Thymus (tissue), 11 donors: ENCODE measurements at regions not wholly inside any gene's neighbourhood (a gene's known extent, or its start where the extent isn't known, plus 50 kb on each side); places are given as distances from the start of the nearest gene placed in this dataset.
"Not testable (repeated sequence)": the region's sequence is repeated elsewhere in the genome, so short reads cannot be mapped to it uniquely, and the experiment has no call there.

Experiments used
- DNase-seq, 9 donors: peaks; one replicate each; pipeline ENCODE4 v3.0.0-alpha.2; 2013; ENCODE audit warnings: low spot score in 9 of 9, low read depth in 6 of 9, missing footprints in 1 of 9
- H3K27ac ChIP-seq, 2 donors: one replicate each; pipeline ENCODE4 v1.5.1; 2013; ENCODE audit warnings: control low read depth in 1 of 2, low read depth in 1 of 2, low read length in 1 of 2, mild to moderate bottlenecking in 1 of 2, moderate library complexity in 1 of 2
- H3K27me3 ChIP-seq, 2 donors: one replicate each; pipeline ENCODE4 v1.5.1; 2013; ENCODE audit warnings: low read length in 1 of 2; ENCODE audit not compliant: control insufficient read depth in 2 of 2, insufficient read depth in 1 of 2
- H3K36me3 ChIP-seq, 2 donors: one replicate each; pipeline ENCODE4 v1.5.1; 2013; ENCODE audit warnings: low read length in 1 of 2, mild to moderate bottlenecking in 1 of 2, moderate library complexity in 1 of 2; ENCODE audit not compliant: control insufficient read depth in 2 of 2, insufficient read depth in 2 of 2
- H3K4me1 ChIP-seq, 2 donors: one replicate each; pipeline ENCODE4 v1.5.1; 2013; ENCODE audit warnings: low read length in 2 of 2; ENCODE audit not compliant: control insufficient read depth in 2 of 2, insufficient read depth in 2 of 2
- H3K4me3 ChIP-seq, 2 donors: one replicate each; pipeline ENCODE4 v1.5.1; 2013; ENCODE audit warnings: low read length in 2 of 2, control low read depth in 1 of 2, mild to moderate bottlenecking in 1 of 2
- H3K9me3 ChIP-seq, 2 donors: one replicate each; pipeline ENCODE4 v1.5.1; 2013; ENCODE audit warnings: low read length in 1 of 2, mild to moderate bottlenecking in 1 of 2; ENCODE audit not compliant: control insufficient read depth in 2 of 2, insufficient read depth in 1 of 2
- WGBS: extraction: QIAGEN DNeasy Blood & Tissue Kit; methylation state at CpG from one replicate; pipeline ENCODE4 v1.1.7; 2013; 5-methylcytosine and 5-hydroxymethylcytosine counted together
- donor health status: healthy.

DNA sequence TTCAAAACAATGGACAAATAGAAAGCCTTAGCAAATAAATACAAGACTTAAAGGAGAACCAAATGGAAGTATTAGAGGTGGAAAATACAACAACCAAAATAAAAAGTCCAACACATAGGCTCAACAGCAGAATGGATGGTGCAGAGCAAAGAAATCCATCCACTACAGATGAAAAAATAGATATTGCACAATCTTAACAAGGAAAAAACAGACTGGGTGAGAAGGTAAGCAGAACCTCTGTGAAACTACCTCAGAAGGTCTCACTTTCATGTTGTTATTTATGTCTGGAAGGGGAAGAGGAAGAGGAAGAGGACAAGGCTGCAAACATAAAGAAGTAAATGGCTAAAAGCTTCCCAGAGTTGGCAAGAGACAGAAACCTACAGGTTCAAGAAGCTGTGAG, 158.7 kb upstream of the NBPF11 start:
- Histone ChIP-seq H3K36me3 (no peaks in the 10 kb centered on the region), H3K4me1 (no peaks in the 10 kb centered on the region), H3K9me3 (peaks cover 0 to 9% of the 10 kb centered on the region in 2 donors), H3K27me3 (peaks cover 2 to 71% of the 10 kb centered on the region in 2 donors), H3K27ac (no peak overlapping the region), H3K4me3 (no peak overlapping the region)
- DNase-seq, result no peak

DNA sequence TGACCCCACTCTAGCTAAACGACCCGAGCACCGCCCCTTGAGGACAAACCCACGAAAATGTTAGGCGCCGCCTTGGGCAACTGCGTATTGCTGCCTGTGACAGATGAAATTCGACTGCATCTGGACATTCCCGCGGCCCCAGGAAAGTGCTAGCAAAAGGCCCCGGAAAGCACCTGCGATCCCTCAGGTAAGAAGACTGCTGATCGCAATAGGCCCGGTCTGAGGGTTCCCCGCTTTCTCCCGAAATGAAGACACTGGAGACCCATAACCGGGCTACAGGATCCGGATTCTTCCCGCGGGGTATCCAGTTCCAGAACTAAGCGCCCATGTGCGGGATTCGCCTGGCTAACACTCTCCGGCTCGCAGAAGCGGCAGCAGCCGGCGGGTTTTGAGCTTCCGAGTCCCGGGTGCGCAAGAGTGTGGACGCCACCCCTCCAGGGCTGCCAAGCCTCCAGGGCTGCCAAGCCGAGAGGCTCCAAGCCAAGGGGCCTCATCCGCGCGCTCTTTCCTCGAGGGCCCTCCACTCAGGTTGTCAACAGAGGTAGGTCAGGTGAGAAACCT, 157.9 kb upstream of the NBPF11 start:
- Histone ChIP-seq H3K4me1 (no peaks in the 10 kb centered on the region), H3K27me3 (peaks cover 2 to 71% of the 10 kb centered on the region in 2 donors), H3K9me3 (peaks cover 0 to 9% of the 10 kb centered on the region in 2 donors), H3K36me3 (no peaks in the 10 kb centered on the region), H3K27ac (no peak overlapping the region), H3K4me3 (no peak overlapping the region)
- no peak for DNase-seq
- WGBS, result 51% methylated on average over 37 of the region's 37 CpGs

DNA sequence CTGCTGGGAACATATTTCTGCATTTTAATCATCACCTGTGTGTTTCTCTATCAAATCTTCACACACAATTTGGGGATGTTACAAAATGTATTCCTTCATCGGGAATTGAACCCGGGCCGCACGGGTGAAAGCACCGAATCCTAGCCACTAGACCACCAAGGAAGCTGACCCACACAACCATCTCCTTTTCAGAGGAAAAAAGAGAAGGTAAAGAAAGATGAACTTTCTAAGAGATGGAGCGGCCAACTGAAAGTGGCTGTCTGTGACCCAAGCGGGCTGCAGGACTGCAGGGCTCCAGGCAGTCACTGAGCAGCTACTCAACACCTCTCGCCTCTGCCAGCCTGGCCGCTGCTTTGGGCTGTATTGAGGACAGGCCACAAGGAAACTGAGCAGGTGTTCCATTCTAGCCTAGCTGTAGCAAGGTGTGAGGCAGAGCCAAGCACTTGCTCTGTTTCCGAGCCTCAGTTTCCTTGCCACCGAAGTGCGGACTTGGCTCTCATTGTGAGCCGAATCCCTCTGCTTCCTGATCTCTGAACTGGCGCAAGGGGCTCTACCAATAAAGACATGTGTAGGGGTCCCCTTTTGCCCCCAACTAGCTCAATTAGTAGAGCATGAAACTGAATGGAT, 156.9 kb upstream of the NBPF11 start:
- no peaks in the 10 kb centered on the region for H3K4me1 ChIP-seq
- peaks cover 6 to 76% of the 10 kb centered on the region in 2 donors for H3K27me3 ChIP-seq
- H3K36me3 ChIP-seq, result no peaks in the 10 kb centered on the region

GRCh38 chr1:148307583-148308185, 155.6 kb upstream of the NBPF11 start:
- Histone ChIP-seq H3K9me3 (peaks cover 0 to 9% of the 10 kb centered on the region in 2 donors), H3K27me3 (peaks cover 6 to 81% of the 10 kb centered on the region in 2 donors), H3K36me3 (no peaks in the 10 kb centered on the region), H3K4me1 (peaks cover 0 to 6% of the 10 kb centered on the region in 2 donors), H3K27ac (no peak overlapping the region), H3K4me3 (no peak overlapping the region)
- WGBS, result 83% methylated on average over 12 of the region's 12 CpGs
- DNase-seq, result no peak

More for the DNA sequence above, 156.9 kb upstream of the NBPF11 start:
- WGBS, result 82% methylated on average over 14 of the region's 14 CpGs
- Histone ChIP-seq H3K27ac (no peak overlapping the region), H3K9me3 (peaks cover 0 to 9% of the 10 kb centered on the region in 2 donors), H3K4me3 (no peak overlapping the region)
- no peak for DNase-seq

DNA sequence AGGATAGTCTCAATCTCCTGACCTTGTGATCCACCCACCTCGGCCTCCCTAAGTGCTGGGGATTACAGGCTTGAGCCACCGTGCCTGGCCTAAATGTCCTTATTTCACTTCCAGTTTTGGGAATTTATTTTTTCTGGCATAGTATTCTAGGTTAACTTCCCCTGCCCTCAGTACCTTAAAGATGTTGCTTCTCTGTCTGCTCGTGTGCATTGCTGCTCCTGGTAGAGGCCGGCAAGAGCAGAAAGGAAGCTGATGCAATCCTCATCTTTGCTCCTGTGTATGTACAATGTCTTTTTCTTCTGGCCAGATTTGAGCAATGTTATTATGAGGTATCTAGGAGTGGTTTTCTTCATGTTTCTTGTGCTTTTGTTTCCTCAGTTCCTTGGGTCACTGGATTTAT, 152.9 kb upstream of the NBPF11 start:
- H3K4me3 ChIP-seq, H3K4me1 ChIP-seq, H3K9me3 ChIP-seq, H3K27ac ChIP-seq, DNase-seq, H3K36me3 ChIP-seq: not testable (repeated sequence)
- H3K27me3 ChIP-seq, result peaks cover 4 to 64% of the 10 kb centered on the region in 2 donors
- 87% methylated on average over 4 of the region's 4 CpGs for WGBS

DNA sequence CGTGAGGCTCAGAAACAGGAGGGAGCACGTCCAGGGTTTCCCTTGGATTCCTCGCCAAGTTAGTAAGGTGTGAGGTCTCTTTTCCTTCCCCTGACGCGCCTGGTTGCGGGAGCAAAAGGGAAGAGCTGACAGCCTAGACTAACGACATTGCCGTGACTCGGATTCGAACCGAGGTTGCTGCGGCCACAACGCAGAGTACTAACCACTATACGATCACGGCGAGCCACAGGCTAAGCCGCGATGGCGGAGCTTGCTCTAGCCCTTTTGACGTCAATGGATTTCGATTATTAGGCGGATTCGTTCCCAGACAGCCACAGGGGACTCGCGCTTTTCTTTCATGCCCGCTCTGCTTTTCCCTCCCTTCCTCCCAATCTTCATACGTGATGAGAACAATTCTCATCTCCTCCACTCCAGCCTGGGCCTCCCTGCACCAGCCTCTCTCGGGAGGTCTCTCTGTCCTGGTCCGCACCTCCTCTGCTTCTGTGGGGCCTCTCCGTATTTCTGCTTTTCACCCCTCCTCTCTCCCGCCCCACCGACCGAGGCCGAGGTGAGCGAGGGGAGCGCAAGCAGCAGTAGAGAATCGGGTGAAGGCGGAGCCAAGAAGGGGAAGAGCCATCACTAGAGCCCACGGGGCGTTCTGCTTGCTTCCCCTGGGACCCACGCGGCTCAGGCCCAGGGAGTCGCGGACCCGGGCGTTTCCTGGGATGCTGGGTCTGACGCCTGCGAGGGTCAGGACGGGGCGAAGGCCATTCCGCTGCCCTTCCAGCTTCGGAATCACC, 150.7 kb upstream of the NBPF11 start:
- not testable (repeated sequence) for H3K36me3 ChIP-seq, H3K27ac ChIP-seq, H3K4me1 ChIP-seq, DNase-seq, H3K9me3 ChIP-seq
- WGBS, result 5% methylated on average over 16 of the region's 52 CpGs
- Histone ChIP-seq H3K4me3 (peak overlapping the region in 1 of 2 donors; percentile 10), H3K27me3 (peaks cover 4 to 43% of the 10 kb centered on the region in 2 donors)

GRCh38 chr1:148297852-148298251, 145.8 kb upstream of the NBPF11 start:
- not testable (repeated sequence) for H3K36me3 ChIP-seq, H3K9me3 ChIP-seq, H3K4me1 ChIP-seq, H3K27ac ChIP-seq, DNase-seq, H3K4me3 ChIP-seq, H3K27me3 ChIP-seq
- 92% methylated on average over 2 of the region's 2 CpGs for WGBS

GRCh38 chr1:148296511-148296910, 144.4 kb upstream of the NBPF11 start:
- Histone ChIP-seq H3K36me3 (no peaks in the 10 kb centered on the region), H3K27ac (no peak overlapping the region), H3K9me3 (no peaks in the 10 kb centered on the region), H3K4me1 (no peaks in the 10 kb centered on the region), H3K27me3 (peaks cover 0 to 4% of the 10 kb centered on the region in 2 donors), H3K4me3 (no peak overlapping the region)
- WGBS, result 97% methylated on average over 3 of the region's 3 CpGs
- no peak for DNase-seq
